C4-2B (cell line): ENCODE measurements at regions not wholly inside any gene's neighbourhood (a gene's known extent, or its start where the extent isn't known, plus 50 kb on each side); places are given as distances from the start of the nearest gene placed in this dataset.

Experiments
- H3K27ac ChIP-seq: fragments of 450-650 bp; 2 replicates; pipeline ENCODE4 v1.5.1; 2017
- CTCF ChIP-seq: fragments of 450-650 bp; conservative IDR thresholded peaks from 2 replicates; pipeline ENCODE4 v1.5.1; 2017; ENCODE audit warnings: mild to moderate bottlenecking
- ZFX ChIP-seq: fragments of 450-650 bp; IDR thresholded peaks from 2 replicates; pipeline ENCODE4 v1.6.1; 2017

DNA sequence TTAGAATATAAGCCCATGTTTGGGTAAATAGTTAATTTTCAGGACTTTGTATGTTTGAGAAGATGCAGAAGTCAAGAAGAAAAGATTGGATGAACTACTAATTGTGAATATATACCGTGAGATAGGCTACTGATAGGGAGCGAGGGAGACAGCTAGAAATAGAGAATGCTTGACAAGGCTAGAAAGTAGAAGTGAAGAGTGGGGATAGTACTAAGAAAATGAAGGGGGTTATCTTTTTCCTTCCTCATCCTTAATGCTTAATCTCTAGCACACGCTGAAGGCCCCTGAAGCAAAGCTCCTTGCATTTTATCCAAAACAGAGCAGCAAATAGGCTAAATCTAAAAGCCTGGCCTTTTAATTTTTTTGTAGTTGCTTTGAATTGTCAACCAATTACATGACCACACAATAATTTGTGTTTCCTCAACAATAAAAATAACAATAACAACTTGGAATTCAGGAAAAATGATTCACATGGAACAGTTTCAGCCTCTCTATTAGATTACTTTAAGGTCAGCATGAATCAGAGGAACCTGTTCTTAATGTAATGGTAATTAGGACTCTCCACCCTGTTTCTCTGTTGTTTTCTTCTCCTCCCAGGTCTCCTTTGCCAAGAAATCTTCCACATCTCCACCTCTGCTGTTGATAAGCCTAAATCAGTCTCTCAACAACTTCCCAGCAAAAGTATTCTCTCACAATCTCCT lies 1071.3 kb upstream of the ZEB2 start:
- TF ChIP-seq CTCF: no peak
- no peak for TF ChIP-seq ZFX
- no peak overlapping the region for H3K27ac ChIP-seq

- no peak overlapping the region for H3K27ac ChIP-seq
- no peak for TF ChIP-seq ZFX
Measured at GRCh38 chr2:145587922-145588321, 1068.0 kb upstream of the ZEB2 start.

GRCh38 chr2:145584353-145584752 lies 1064.4 kb upstream of the ZEB2 start:
- H3K27ac ChIP-seq: no peak overlapping the region
- no peak for TF ChIP-seq CTCF
- TF ChIP-seq ZFX: no peak

DNA sequence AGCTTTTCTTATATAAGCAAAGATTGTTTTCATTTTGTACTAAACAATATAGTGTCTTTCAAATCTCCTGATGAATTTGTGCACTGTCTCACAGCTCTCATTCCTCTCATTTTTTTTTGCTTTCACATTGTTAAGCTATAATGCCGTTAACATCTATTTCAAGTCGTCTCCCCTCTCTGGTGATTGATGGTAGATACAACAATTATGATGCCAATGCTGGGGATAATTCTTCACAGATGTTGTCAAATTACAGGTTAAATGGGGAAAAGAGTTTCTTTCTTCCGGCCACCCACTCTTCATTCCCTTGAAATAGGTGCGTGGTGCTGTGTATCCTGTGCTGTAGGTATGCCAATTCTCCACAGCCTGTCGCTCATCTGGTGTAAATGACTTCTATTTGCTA lies 1053.7 kb upstream of the ZEB2 start:
- no peak for TF ChIP-seq ZFX
- TF ChIP-seq CTCF: no peak
- H3K27ac ChIP-seq: no peak overlapping the region

DNA sequence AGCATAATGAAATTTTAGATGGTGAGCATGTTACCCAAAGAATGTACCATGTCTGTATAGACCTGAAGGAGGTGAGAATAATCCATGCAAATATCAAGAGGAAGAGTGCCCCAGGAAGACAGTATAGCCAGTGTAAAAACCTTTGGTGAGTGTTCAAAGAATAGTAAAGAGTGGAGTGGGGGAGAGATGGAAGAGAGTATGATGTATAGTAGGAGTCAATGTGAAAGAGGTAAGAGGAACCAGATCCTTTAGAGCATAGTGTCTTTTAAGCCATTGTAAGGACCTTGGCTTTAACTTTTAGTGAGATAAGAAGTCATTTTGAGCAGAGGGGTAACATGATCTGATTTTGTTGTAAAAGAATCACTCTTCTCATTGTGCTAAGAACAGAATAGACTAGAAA lies 1052.3 kb upstream of the ZEB2 start:
- TF ChIP-seq ZFX: no peak
- TF ChIP-seq CTCF: no peak
- no peak overlapping the region for H3K27ac ChIP-seq

DNA sequence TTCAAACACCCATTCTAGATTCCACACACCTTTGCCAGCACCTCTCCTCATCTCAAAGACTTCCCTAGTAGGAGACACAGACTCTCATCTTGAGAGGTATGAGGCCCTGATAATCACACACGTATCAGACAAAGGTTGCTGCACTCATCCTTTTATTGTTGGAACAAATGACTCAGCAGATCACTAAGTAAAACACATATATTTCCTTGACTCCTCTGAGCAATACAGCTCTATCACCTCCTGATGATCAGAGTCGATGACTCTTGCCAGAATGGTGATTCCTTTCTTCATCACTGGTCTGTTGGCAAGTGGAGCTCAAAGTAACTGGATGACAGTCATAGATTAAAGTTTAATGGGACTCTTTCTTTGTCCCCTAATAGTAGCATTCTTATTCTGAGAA lies 1049.2 kb upstream of the ZEB2 start:
- H3K27ac ChIP-seq: no peak overlapping the region
- no peak for TF ChIP-seq ZFX
- no peak for TF ChIP-seq CTCF

DNA sequence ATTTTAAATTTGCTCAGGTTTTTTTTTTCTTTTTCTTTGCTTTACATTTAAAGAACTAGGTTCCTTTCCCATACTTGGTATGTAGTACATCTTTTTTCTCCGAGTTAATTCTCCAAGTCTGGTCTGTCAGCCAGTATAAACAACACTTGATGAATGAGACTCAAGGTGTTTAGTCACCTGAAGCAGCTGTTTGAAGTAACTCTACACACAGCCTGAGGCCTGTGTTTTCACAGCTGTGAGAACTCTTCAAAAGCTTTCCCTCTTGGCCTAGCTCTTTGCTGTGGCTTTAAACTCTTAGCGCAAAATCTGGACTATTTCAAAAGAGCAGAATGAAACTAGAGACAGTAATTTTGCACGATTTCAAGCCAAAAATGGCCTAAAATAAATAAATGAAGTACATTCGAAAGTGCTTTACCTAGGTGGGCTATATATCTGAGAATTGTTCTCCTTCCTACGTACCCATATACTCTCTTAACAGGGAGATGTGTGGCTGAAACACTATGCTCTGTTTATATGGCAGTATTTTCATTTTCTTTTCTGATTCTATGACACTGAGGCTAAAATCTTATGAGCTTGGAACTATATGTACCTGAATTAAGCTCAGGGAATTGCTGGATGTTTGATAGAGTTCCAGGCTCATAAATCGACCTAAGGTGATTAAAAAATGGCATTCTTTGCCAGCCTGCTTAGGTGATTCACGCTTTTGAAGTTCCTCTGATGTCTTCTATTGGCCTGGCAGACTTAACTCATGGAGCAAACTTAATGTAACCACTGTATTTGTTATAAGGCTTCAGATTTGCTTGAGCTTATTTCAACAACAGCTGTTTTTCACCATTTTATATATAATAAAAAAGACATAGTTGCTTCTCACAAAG lies 1044.1 kb upstream of the ZEB2 start:
- TF ChIP-seq CTCF (no peak), ZFX (no peak)
- no peak overlapping the region for H3K27ac ChIP-seq
